GM23248 (cell line): ENCODE measurements at regions not wholly inside any gene's neighbourhood (a gene's known extent, or its start where the extent isn't known, plus 50 kb on each side); places are given as distances from the start of the nearest gene placed in this dataset.

Experiments
- EZH2 ChIP-seq: fragments of 200-600 bp; sonication (generic); IDR thresholded peaks from 2 replicates; pipeline ENCODE4 v1.6.1; 2018; ENCODE audit warnings: antibody characterized with exemption, mild to moderate bottlenecking; ENCODE audit not compliant: insufficient read depth, poor library complexity, severe bottlenecking
- EZH2phosphoT487 ChIP-seq: fragments of 200-600 bp; sonication (generic); IDR thresholded peaks from 2 replicates; pipeline ENCODE4 v1.6.1; 2018; ENCODE audit warnings: antibody characterized with exemption, moderate library complexity, mild to moderate bottlenecking, low read depth; ENCODE audit not compliant: insufficient read depth

- TF ChIP-seq EZH2 (no peak), EZH2phosphoT487 (no peak)
These were observed 53.0 kb upstream of the LRRC32 start for GRCh38 chr11:76723548-76723947.
